Suprapubic skin (tissue), 4 donors: ENCODE measurements at regions not wholly inside any gene's neighbourhood (a gene's known extent, or its start where the extent isn't known, plus 50 kb on each side); places are given as distances from the start of the nearest gene placed in this dataset.

Source experiments
- DNase-seq, 2 donors: peaks; one replicate each; pipeline ENCODE4 v3.0.0-alpha.2; 2019; ENCODE audit warnings: low spot score in 2 of 2
- H3K27ac ChIP-seq: fragments of 200-600 bp; sonication (generic); one replicate; pipeline ENCODE4 v1.5.1; 2019
- H3K27me3 ChIP-seq: fragments of 200-600 bp; sonication (generic); one replicate; pipeline ENCODE4 v1.5.1; 2019
- H3K36me3 ChIP-seq: fragments of 200-600 bp; sonication (generic); one replicate; pipeline ENCODE4 v1.5.1; 2019
- H3K4me1 ChIP-seq: fragments of 200-600 bp; sonication (generic); one replicate; pipeline ENCODE4 v1.5.1; 2019
- H3K4me3 ChIP-seq: fragments of 200-600 bp; sonication (generic); one replicate; pipeline ENCODE4 v1.5.1; 2019; ENCODE audit warnings: mild to moderate bottlenecking
- H3K9me3 ChIP-seq: fragments of 200-600 bp; sonication (generic); one replicate; pipeline ENCODE4 v1.5.1; 2019
- EP300 ChIP-seq: sonication (generic); formaldehyde crosslinking; IDR thresholded peaks from one replicate; pipeline ENCODE4 v1.6.1; 2017; ENCODE audit warnings: antibody characterized with exemption
- POLR2A ChIP-seq, 2 donors: fragments of 450-650 bp; IDR thresholded peaks; one replicate each; pipeline ENCODE4 v1.6.1; 2017; ENCODE audit warnings: antibody characterized with exemption in 2 of 2, mild to moderate bottlenecking in 2 of 2, moderate library complexity in 2 of 2
- POLR2AphosphoS5 ChIP-seq, 3 donors: sonication (generic); formaldehyde crosslinking; IDR thresholded peaks; one replicate each; pipeline ENCODE4 v1.6.1; 2017; ENCODE audit warnings: antibody characterized with exemption in 3 of 3
- WGBS: methylation state at CpG from one replicate; pipeline ENCODE4 v1.1.5; 2018; 5-methylcytosine and 5-hydroxymethylcytosine counted together
- TF ChIP-seq, protein P1 (sequence below), 2 donors: fragments of 200-600 bp in 1 of 2; fragments of 450-650 bp in 1 of 2; sonication (generic) in 1 of 2; IDR thresholded peaks; one replicate each; pipeline ENCODE4 v1.5.1; 2016 to 2019; ENCODE audit warnings: antibody characterized with exemption in 2 of 2, mild to moderate bottlenecking in 1 of 2, moderate library complexity in 1 of 2

- Histone ChIP-seq H3K27me3 (no peaks in the 10 kb centered on the region), H3K4me1 (no peaks in the 10 kb centered on the region), H3K27ac (no peak overlapping the region), H3K4me3 (no peak overlapping the region), H3K9me3 (no peaks in the 10 kb centered on the region), H3K36me3 (no peaks in the 10 kb centered on the region)
- WGBS: 77% methylated on average over 1 of the region's 1 CpG
- no peak for DNase-seq
- TF ChIP-seq POLR2AphosphoS5 (IDR thresholded peaks at IDR 0.05): no peak
- TF ChIP-seq POLR2A (IDR thresholded peaks at IDR 0.05): no peak
- TF ChIP-seq EP300: no peak
- TF ChIP-seq, protein P1, sequence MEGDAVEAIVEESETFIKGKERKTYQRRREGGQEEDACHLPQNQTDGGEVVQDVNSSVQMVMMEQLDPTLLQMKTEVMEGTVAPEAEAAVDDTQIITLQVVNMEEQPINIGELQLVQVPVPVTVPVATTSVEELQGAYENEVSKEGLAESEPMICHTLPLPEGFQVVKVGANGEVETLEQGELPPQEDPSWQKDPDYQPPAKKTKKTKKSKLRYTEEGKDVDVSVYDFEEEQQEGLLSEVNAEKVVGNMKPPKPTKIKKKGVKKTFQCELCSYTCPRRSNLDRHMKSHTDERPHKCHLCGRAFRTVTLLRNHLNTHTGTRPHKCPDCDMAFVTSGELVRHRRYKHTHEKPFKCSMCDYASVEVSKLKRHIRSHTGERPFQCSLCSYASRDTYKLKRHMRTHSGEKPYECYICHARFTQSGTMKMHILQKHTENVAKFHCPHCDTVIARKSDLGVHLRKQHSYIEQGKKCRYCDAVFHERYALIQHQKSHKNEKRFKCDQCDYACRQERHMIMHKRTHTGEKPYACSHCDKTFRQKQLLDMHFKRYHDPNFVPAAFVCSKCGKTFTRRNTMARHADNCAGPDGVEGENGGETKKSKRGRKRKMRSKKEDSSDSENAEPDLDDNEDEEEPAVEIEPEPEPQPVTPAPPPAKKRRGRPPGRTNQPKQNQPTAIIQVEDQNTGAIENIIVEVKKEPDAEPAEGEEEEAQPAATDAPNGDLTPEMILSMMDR (IDR thresholded peaks at IDR 0.05): no peak
Measured at GRCh38 chr9:78934880-78935279, 636.9 kb upstream of the TLE4 start.

DNA sequence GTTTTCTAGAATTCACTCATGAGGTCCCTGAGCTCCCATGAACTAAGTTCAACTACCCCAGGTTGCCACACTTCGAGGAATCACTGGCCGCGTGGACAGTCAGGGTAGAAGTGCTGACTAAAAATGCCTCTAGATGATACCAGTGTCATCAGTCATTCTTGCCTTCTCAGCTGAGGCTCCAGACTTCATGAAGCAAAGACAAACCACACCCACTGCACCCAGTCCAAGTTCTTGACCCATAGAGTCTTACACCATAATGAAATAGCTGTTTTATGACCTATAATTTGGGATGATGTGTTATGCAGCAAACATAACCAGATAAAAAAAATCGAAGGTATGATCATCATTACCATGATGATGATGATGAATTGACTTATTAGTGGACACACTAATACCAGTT lies 632.9 kb upstream of the TLE4 start:
- no peak overlapping the region for H3K4me3 ChIP-seq
- no peaks in the 10 kb centered on the region for H3K36me3 ChIP-seq
- no peaks in the 10 kb centered on the region for H3K4me1 ChIP-seq
- H3K27me3 ChIP-seq: no peaks in the 10 kb centered on the region
- WGBS: 87% methylated on average over 4 of the region's 4 CpGs
- TF ChIP-seq POLR2AphosphoS5 (IDR thresholded peaks at IDR 0.05) (no peak), POLR2A (IDR thresholded peaks at IDR 0.05) (no peak)
- TF ChIP-seq, protein P1 (IDR thresholded peaks at IDR 0.05): no peak
- no peaks in the 10 kb centered on the region for H3K9me3 ChIP-seq
- no peak overlapping the region for H3K27ac ChIP-seq
- no peak for DNase-seq

DNA sequence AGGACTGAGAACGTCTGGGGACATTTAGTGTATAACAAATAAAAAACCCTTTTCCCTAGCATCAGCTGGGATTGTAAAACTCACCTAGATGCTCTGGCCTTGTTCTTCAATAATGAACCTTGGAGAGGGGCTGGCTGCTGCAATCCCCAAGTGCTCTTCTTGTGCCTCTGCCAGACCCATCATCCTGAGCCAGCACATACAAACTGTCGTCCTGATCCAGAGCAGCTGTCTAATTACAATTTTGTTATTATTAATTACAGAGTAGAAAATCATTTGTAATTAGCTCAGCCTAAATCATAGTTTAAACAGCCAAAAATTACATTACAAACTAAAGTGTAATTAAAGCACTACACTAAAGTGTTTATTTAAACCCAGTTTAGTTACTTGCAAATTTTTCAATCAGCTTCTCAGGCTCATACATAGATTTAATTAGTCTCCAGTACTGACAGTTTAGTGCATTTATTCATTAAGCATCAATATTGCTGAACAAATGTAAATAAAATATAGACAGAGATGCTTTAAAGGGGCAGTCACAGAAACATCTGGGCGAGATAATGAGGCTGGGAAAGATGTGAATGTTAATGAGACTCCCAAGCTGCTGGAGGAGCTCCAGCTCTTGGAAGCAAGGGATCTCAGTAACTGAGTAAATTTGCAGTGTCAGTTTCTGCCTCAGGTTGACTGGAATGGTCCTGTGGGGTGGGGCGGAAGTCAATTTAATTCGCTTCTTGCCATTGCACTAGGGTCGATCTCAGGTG lies 632.3 kb upstream of the TLE4 start:
- Histone ChIP-seq H3K27me3 (no peaks in the 10 kb centered on the region), H3K9me3 (no peaks in the 10 kb centered on the region), H3K4me3 (no peak overlapping the region), H3K27ac (no peak overlapping the region), H3K4me1 (no peaks in the 10 kb centered on the region), H3K36me3 (no peaks in the 10 kb centered on the region)
- no peak for TF ChIP-seq POLR2AphosphoS5 (IDR thresholded peaks at IDR 0.05)
- no peak for TF ChIP-seq POLR2A (IDR thresholded peaks at IDR 0.05)
- TF ChIP-seq, protein P1 (IDR thresholded peaks at IDR 0.05): no peak
- TF ChIP-seq EP300: no peak
- 50% methylated on average over 6 of the region's 6 CpGs for WGBS
- no peak for DNase-seq

- H3K9me3 ChIP-seq: no peaks in the 10 kb centered on the region
- 70% methylated on average over 4 of the region's 4 CpGs for WGBS
- no peaks in the 10 kb centered on the region for H3K4me1 ChIP-seq
- no peak for DNase-seq
- no peak overlapping the region for H3K27ac ChIP-seq
- H3K4me3 ChIP-seq: no peak overlapping the region
- H3K36me3 ChIP-seq: no peaks in the 10 kb centered on the region
- TF ChIP-seq, protein P1 (IDR thresholded peaks at IDR 0.05): no peak
- TF ChIP-seq POLR2AphosphoS5 (IDR thresholded peaks at IDR 0.05): no peak
- TF ChIP-seq EP300: no peak
- no peak for TF ChIP-seq POLR2A (IDR thresholded peaks at IDR 0.05)
- H3K27me3 ChIP-seq: no peaks in the 10 kb centered on the region
Measured at GRCh38 chr9:78940121-78940855, 631.5 kb upstream of the TLE4 start.

- no peak overlapping the region for H3K4me3 ChIP-seq
- DNase-seq: no peak
- 42% methylated on average over 2 of the region's 2 CpGs for WGBS
- no peaks in the 10 kb centered on the region for H3K27me3 ChIP-seq
- no peak for TF ChIP-seq POLR2A (IDR thresholded peaks at IDR 0.05)
- TF ChIP-seq POLR2AphosphoS5 (IDR thresholded peaks at IDR 0.05): no peak
- TF ChIP-seq EP300: no peak
- TF ChIP-seq, protein P1 (IDR thresholded peaks at IDR 0.05): no peak
- no peaks in the 10 kb centered on the region for H3K4me1 ChIP-seq
- no peaks in the 10 kb centered on the region for H3K36me3 ChIP-seq
- no peak overlapping the region for H3K27ac ChIP-seq
- H3K9me3 ChIP-seq: peaks cover 7% of the 10 kb centered on the region
Measured at GRCh38 chr9:78954286-78954685, 617.5 kb upstream of the TLE4 start.
